H7 (cell line): ENCODE measurements at regions not wholly inside any gene's neighbourhood (a gene's known extent, or its start where the extent isn't known, plus 50 kb on each side); places are given as distances from the start of the nearest gene placed in this dataset.
A peak's percentile ranks its signal among the peaks of the same experiment; 100 is the strongest.

ENCODE experiments used
- DNase-seq: peaks from one replicate; pipeline ENCODE4 v3.0.0; 2012
- H3K27me3 ChIP-seq: 2 replicates; pipeline ENCODE4 v1.6.0; 2011; ENCODE audit warnings: mild to moderate bottlenecking, low read length; ENCODE audit not compliant: control insufficient read depth, insufficient read depth
- H3K36me3 ChIP-seq: replicated peaks from 2 replicates; pipeline ENCODE4 v1.5.1; 2011; ENCODE audit warnings: low read length; ENCODE audit not compliant: control insufficient read depth, insufficient read depth
- H3K4me3 ChIP-seq: 2 replicates; pipeline ENCODE4 v1.5.1; 2011; ENCODE audit warnings: low read depth, mild to moderate bottlenecking, control low read depth, low read length, moderate library complexity; ENCODE audit not compliant: insufficient read depth

- no peak overlapping the region for H3K4me3 ChIP-seq
- DNase-seq, result no peak
- no peaks in the 10 kb centered on the region for H3K27me3 ChIP-seq
Observed at GRCh38 chr7:108724251-108725100, 154.8 kb downstream of the DNAJB9 start.

GRCh38 chr7:108735814-108736213, 166.1 kb downstream of the DNAJB9 start:
- no peak for DNase-seq
- H3K27me3 ChIP-seq, result no peaks in the 10 kb centered on the region
- H3K4me3 ChIP-seq, result no peak overlapping the region
- H3K36me3 ChIP-seq, result no peaks in the 10 kb centered on the region

More at GRCh38 chr7:108724251-108725100, 154.8 kb downstream of the DNAJB9 start:
- H3K36me3 ChIP-seq, result no peaks in the 10 kb centered on the region

- H3K27me3 ChIP-seq, result no peaks in the 10 kb centered on the region
- no peaks in the 10 kb centered on the region for H3K36me3 ChIP-seq
- no peak overlapping the region for H3K4me3 ChIP-seq
- no peak for DNase-seq
Observed at GRCh38 chr7:108736221-108736891, 166.7 kb downstream of the DNAJB9 start.

GRCh38 chr7:108770981-108771745, 201.5 kb downstream of the DNAJB9 start:
- Histone ChIP-seq H3K27me3 (no peaks in the 10 kb centered on the region), H3K36me3 (no peaks in the 10 kb centered on the region), H3K4me3 (no peak overlapping the region)
- DNase-seq, result no peak

- DNase-seq, result no peak
- Histone ChIP-seq H3K27me3 (no peaks in the 10 kb centered on the region), H3K4me3 (no peak overlapping the region), H3K36me3 (no peaks in the 10 kb centered on the region)
Observed at GRCh38 chr7:108771853-108772252, 202.2 kb downstream of the DNAJB9 start.

- no peak overlapping the region for H3K4me3 ChIP-seq
- no peaks in the 10 kb centered on the region for H3K36me3 ChIP-seq
- no peak for DNase-seq
Observed at GRCh38 chr7:108777966-108778365, 208.3 kb downstream of the DNAJB9 start.

GRCh38 chr7:108789451-108789850, 219.8 kb downstream of the DNAJB9 start:
- Histone ChIP-seq H3K36me3 (no peaks in the 10 kb centered on the region), H3K27me3 (no peaks in the 10 kb centered on the region), H3K4me3 (no peak overlapping the region)
- no peak for DNase-seq

More at GRCh38 chr7:108777966-108778365, 208.3 kb downstream of the DNAJB9 start:
- no peaks in the 10 kb centered on the region for H3K27me3 ChIP-seq

GRCh38 chr7:108794466-108794865, 224.8 kb downstream of the DNAJB9 start:
- DNase-seq, result no peak
- H3K4me3 ChIP-seq, result no peak overlapping the region
- no peaks in the 10 kb centered on the region for H3K27me3 ChIP-seq
- no peaks in the 10 kb centered on the region for H3K36me3 ChIP-seq

- no peak for DNase-seq
- H3K27me3 ChIP-seq, result no peaks in the 10 kb centered on the region
- no peaks in the 10 kb centered on the region for H3K36me3 ChIP-seq
- H3K4me3 ChIP-seq, result no peak overlapping the region
Observed at GRCh38 chr7:108802650-108803049, 233.0 kb downstream of the DNAJB9 start.

- Histone ChIP-seq H3K36me3 (no peaks in the 10 kb centered on the region), H3K27me3 (no peaks in the 10 kb centered on the region), H3K4me3 (no peak overlapping the region)
- peak; percentile 19 for DNase-seq
Observed at GRCh38 chr7:108805808-108806397, 236.2 kb downstream of the DNAJB9 start.

GRCh38 chr7:108808549-108809266, 239.0 kb downstream of the DNAJB9 start:
- Histone ChIP-seq H3K4me3 (no peak overlapping the region), H3K27me3 (no peaks in the 10 kb centered on the region), H3K36me3 (no peaks in the 10 kb centered on the region)
- DNase-seq, result no peak

- no peaks in the 10 kb centered on the region for H3K36me3 ChIP-seq
- no peak for DNase-seq
- no peak overlapping the region for H3K4me3 ChIP-seq
- H3K27me3 ChIP-seq, result no peaks in the 10 kb centered on the region
Observed at GRCh38 chr7:108809356-108809755, 239.7 kb downstream of the DNAJB9 start.

- Histone ChIP-seq H3K27me3 (no peaks in the 10 kb centered on the region), H3K36me3 (no peaks in the 10 kb centered on the region), H3K4me3 (no peak overlapping the region)
- no peak for DNase-seq
Observed at GRCh38 chr7:108810756-108811385, 241.2 kb downstream of the DNAJB9 start.
